ENCODE measurements at regions not wholly inside any gene's neighbourhood (a gene's known extent, or its start where the extent isn't known, plus 50 kb on each side); places are given as distances from the start of the nearest gene placed in this dataset.

- H3K27me3 Mint-ChIP-seq, result peaks cover 37% of the 10 kb centered on the region
- no peak for TF ChIP-seq EZH2 (IDR thresholded peaks at IDR 0.05; ENCODE audit: borderline replicate concordance, insufficient read depth, low read depth, low read length, poor library complexity, severe bottlenecking)
- TF ChIP-seq CTCF (IDR thresholded peaks at IDR 0.05), result no peak
- H3K27me3 ChIP-seq (replicated peaks in 1 of 4; ENCODE audit: control extremely low read depth in 1 of 4, control insufficient read depth in 3 of 4, insufficient read depth in 4 of 4, low read length in 3 of 4), result peaks cover 0 to 4% (median under 1%) of the 10 kb centered on the region in 4 experiments
- no peaks in the 10 kb centered on the region for H3K9me3 Mint-ChIP-seq (ENCODE audit: insufficient read depth)
- no peak for ATAC-seq (ENCODE audit: low read depth)
- ChIA-PET CTCF (no interaction called here), POLR2A (no interaction called here)
- H3K4me3 Mint-ChIP-seq, result no peak overlapping the region
- H3K9ac ChIP-seq (ENCODE audit: low read length), result no peak overlapping the region
- no peaks in the 10 kb centered on the region for H3K36me3 ChIP-seq (replicated peaks in 1 of 2; ENCODE audit: control extremely low read depth in 1 of 2, control insufficient read depth in 1 of 2, extremely low read depth in 1 of 2, insufficient read depth in 2 of 2, low read length in 1 of 2)
- no peak overlapping the region for H2AFZ ChIP-seq (ENCODE audit: insufficient read depth, low read depth, low read length, poor library complexity, severe bottlenecking)
- no peaks in the 10 kb centered on the region for H4K20me1 ChIP-seq (ENCODE audit: control insufficient read depth, insufficient read depth, low read length, poor library complexity, severe bottlenecking)
- no peaks in the 10 kb centered on the region for H3K79me2 ChIP-seq (ENCODE audit: control insufficient read depth, insufficient read depth, low read length)
- H3K27ac ChIP-seq (ENCODE audit: low read length in 2 of 2), result no peak overlapping the region
- no peaks in the 10 kb centered on the region for H3K4me1 Mint-ChIP-seq
- H3K27ac Mint-ChIP-seq, result no peak overlapping the region
- H3K4me1 ChIP-seq (ENCODE audit: control insufficient read depth in 2 of 2, insufficient read depth in 2 of 2, low read length in 2 of 2), result no peaks in the 10 kb centered on the region
- no peak for DNase-seq
- WGBS (ENCODE audit: insufficient coverage), result 73% methylated on average over 2 of the region's 5 CpGs
- H3K9me3 ChIP-seq (ENCODE audit: control extremely low read depth in 1 of 3, control insufficient read depth in 2 of 3, insufficient read depth in 1 of 3, low read length in 2 of 3), result no peaks in the 10 kb centered on the region
- H3K4me3 ChIP-seq (ENCODE audit: control extremely low read depth in 1 of 5, extremely low read depth in 1 of 5, insufficient read depth in 1 of 5, low read depth in 2 of 5, low read length in 4 of 5), result no peak overlapping the region
- no peak overlapping the region for H3K4me2 ChIP-seq (replicated peaks; ENCODE audit: low read depth, low read length, poor library complexity, severe bottlenecking)
- intact Hi-C loops (cut with micrococcal nuclease), result no loop called here
Observed at GRCh38 chr4:123666486-123666885, 269.9 kb downstream of the SPRY1 start.

GRCh38 chr4:123667496-123667895 lies 270.9 kb downstream of the SPRY1 start:
- Histone ChIP-seq H3K9me3 (ENCODE audit: control extremely low read depth in 1 of 3, control insufficient read depth in 2 of 3, insufficient read depth in 1 of 3, low read length in 2 of 3) (no peaks in the 10 kb centered on the region), H3K4me1 (ENCODE audit: control insufficient read depth in 2 of 2, insufficient read depth in 2 of 2, low read length in 2 of 2) (peaks cover 0 to 3% of the 10 kb centered on the region in 2 donors), H2AFZ (ENCODE audit: insufficient read depth, low read depth, low read length, poor library complexity, severe bottlenecking) (no peak overlapping the region), H3K9ac (ENCODE audit: low read length) (no peak overlapping the region), H3K4me3 (ENCODE audit: control extremely low read depth in 1 of 5, extremely low read depth in 1 of 5, insufficient read depth in 1 of 5, low read depth in 2 of 5, low read length in 4 of 5) (no peak overlapping the region), H3K79me2 (ENCODE audit: control insufficient read depth, insufficient read depth, low read length) (no peaks in the 10 kb centered on the region), H3K36me3 (replicated peaks in 1 of 2; ENCODE audit: control extremely low read depth in 1 of 2, control insufficient read depth in 1 of 2, extremely low read depth in 1 of 2, insufficient read depth in 2 of 2, low read length in 1 of 2) (no peaks in the 10 kb centered on the region), H3K27ac (ENCODE audit: low read length in 2 of 2) (no peak overlapping the region), H3K4me2 (replicated peaks; ENCODE audit: low read depth, low read length, poor library complexity, severe bottlenecking) (no peak overlapping the region), H3K27me3 (replicated peaks in 1 of 4; ENCODE audit: control extremely low read depth in 1 of 4, control insufficient read depth in 3 of 4, insufficient read depth in 4 of 4, low read length in 3 of 4) (peaks cover 0 to 4% (median 1%) of the 10 kb centered on the region in 4 experiments), H4K20me1 (ENCODE audit: control insufficient read depth, insufficient read depth, low read length, poor library complexity, severe bottlenecking) (no peaks in the 10 kb centered on the region)
- Mint-ChIP-seq H3K27ac (no peak overlapping the region), H3K9me3 (ENCODE audit: insufficient read depth) (no peaks in the 10 kb centered on the region), H3K27me3 (peaks cover 39% of the 10 kb centered on the region), H3K4me1 (peaks cover 2% of the 10 kb centered on the region), H3K4me3 (no peak overlapping the region)
- intact Hi-C loops (cut with micrococcal nuclease), result no loop called here
- 83% methylated on average over 2 of the region's 6 CpGs for WGBS (ENCODE audit: insufficient coverage)
- ChIA-PET CTCF (no interaction called here), POLR2A (no interaction called here)
- TF ChIP-seq CTCF (IDR thresholded peaks at IDR 0.05) (no peak), EZH2 (IDR thresholded peaks at IDR 0.05; ENCODE audit: borderline replicate concordance, insufficient read depth, low read depth, low read length, poor library complexity, severe bottlenecking) (no peak)
- no peak for DNase-seq
- ATAC-seq (ENCODE audit: low read depth), result no peak

Measured in B cell (primary cell).